Muscle of arm (tissue), 1 donor: ENCODE measurements at regions not wholly inside any gene's neighbourhood (a gene's known extent, or its start where the extent isn't known, plus 50 kb on each side); places are given as distances from the start of the nearest gene placed in this dataset.
A peak's percentile ranks its signal among the peaks of the same experiment; 100 is the strongest.

Source experiments
- DNase-seq: peaks from one replicate; pipeline ENCODE4 v3.0.0-alpha.2; 2013

GRCh38 chr6:1551249-1551648 lies 58.5 kb upstream of the FOXC1 start:
- DNase-seq, result no peak

GRCh38 chr6:1552296-1552761 lies 57.4 kb upstream of the FOXC1 start:
- DNase-seq, result no peak

- DNase-seq, result no peak
Observed at GRCh38 chr6:1553562-1554083, 56.1 kb upstream of the FOXC1 start.

GRCh38 chr6:1554141-1554475 lies 55.6 kb upstream of the FOXC1 start:
- no peak for DNase-seq

GRCh38 chr6:1554476-1555310 lies 55.0 kb upstream of the FOXC1 start:
- peak; percentile 86 for DNase-seq

GRCh38 chr6:1558388-1558787 lies 51.3 kb upstream of the FOXC1 start:
- DNase-seq, result no peak
